ENCODE measurements at regions not wholly inside any gene's neighbourhood (a gene's known extent, or its start where the extent isn't known, plus 50 kb on each side); places are given as distances from the start of the nearest gene placed in this dataset.

DNA sequence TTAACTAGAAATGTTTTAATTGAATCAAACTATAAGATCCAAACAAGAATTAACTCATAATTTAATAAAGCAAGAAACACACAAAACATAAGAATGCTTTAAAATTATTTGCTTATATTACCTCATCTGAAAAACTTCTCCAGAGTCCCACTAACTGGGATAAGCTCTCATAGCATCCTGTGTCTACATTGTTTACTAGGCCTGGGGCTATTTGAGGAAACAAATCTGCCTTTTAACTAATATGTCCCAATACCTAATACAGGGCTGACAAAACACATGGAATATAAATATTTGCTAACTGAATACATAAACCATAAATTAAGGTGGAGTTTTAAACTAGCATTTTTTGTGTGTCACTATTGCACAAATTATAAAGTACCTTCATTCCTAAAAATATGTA lies 1399.8 kb upstream of the SLC10A2 start:
- in situ Hi-C loops (cut with HindIII; ENCODE audit: low sequenced_read_pairs) = no loop called here

DNA sequence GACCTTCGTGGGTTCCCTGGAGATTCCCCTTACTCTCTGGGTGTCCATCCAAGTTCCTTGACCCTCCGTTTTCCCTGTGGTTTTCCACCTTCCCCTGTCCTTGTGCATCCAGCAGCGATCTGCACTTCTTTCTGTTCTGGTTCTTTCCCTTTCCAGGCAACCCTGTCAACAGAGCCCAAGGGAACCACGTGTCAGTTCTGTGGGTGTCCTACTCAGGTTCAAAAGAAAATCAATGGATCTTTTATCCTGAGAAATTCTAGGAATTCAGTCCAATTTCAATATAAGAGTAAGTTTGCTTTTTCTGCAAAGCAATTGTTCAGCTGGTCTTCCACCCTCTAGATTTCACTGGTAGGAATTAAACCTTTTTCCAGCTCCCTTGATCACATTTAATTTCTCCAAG lies 1394.8 kb upstream of the SLC10A2 start:
- in situ Hi-C loops (cut with HindIII; ENCODE audit: low sequenced_read_pairs) = no loop called here

DNA sequence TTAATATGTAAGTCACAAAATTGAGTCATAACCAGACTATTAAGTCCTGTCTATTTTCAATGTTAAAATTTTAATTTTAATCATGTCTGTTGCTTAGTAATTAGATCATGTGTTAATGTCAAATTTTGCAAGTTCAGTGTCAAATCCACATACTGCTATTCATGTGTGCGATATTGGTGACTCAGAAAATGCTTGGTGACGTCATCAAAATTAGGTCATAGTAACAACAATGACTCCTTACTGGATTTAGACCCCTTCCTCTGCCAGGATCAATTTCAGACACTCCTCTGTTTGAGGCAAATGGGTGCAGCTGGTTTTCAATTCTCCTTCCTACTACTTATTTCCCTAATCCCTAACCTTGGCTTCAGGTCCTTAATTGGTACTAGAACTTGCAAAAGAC lies 1394.3 kb upstream of the SLC10A2 start:
- in situ Hi-C loops (cut with HindIII; ENCODE audit: low sequenced_read_pairs) = no loop called here

DNA sequence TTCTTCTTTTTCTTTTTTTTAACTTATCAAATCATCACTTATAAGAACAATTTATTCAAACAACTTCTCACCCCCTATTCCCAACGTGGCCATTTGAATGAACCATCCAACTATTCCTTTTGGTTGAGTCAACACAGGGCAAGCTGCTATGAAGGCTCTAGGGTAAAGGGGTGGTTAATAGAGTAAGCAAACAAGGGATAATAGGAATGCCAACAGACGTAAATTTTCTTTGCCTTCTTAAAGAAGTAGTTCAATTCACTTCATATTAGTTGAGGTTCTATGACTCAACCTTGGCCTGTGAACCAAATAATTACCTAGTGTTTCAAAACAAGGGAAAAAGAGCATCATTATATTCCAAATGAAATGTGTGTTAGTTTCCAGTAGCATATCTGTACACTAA lies 1383.8 kb upstream of the SLC10A2 start:
- in situ Hi-C loops (cut with HindIII; ENCODE audit: low sequenced_read_pairs) = no loop called here

DNA sequence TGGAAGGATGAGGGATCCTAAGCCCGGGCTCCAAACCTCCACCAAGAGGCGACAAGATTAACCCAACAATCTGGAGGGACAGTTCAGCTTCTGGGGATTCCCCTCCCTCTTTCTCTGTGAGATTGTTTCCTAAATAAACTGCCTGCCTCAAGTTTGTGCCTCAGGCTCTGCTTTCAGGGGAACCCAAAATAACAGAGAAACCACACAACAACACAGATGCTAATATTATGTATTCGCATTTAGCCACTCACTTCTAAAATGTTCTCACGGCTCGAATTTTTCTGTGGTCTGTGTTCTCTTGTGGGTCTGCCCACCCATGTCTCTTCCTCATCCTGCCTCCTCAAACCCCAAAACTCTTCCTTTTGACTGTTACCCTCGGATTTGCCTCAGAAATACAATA lies 1381.1 kb upstream of the SLC10A2 start:
- in situ Hi-C loops (cut with HindIII; ENCODE audit: low sequenced_read_pairs) = no loop called here

DNA sequence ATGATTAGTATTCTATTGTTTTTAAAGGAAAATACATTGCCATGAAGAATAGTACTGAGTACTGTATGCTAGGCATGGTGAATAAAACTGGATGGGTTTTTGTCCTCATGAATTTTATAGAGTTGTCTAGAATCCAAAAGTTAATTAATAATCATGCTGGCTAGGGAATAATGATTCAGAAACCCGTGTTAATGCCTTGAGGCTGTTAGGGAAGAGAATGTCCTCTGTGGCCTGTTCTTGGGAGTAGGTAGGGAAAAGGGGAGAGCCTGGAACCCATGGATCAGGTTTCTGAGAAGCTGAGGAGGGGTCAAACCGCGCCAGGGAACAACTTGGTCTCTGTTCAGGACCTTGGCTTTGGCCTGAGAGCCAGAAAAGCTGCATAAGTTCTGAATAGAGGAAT lies 1376.3 kb upstream of the SLC10A2 start:
- in situ Hi-C loops (cut with HindIII; ENCODE audit: low sequenced_read_pairs) = no loop called here

DNA sequence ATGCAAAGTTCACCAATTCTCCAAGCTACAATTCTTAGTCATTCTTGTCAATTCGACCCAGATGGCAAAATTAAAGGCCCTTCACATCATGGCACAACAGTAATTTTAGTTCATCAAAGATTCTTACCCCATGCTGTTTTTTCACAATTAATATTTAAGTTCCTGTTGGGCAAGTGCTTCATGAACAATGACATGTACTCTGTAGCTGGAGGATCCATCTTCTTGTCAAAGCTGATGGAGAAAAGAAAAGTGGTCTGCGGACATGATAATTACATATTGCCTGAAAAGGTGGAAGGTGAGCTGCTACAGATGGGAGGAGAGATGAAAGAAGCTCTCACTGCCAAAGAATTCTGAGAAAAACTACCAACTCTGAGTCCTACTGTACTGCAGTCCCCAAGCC lies 1370.3 kb upstream of the SLC10A2 start:
- in situ Hi-C loops (cut with HindIII; ENCODE audit: low sequenced_read_pairs) = no loop called here

DNA sequence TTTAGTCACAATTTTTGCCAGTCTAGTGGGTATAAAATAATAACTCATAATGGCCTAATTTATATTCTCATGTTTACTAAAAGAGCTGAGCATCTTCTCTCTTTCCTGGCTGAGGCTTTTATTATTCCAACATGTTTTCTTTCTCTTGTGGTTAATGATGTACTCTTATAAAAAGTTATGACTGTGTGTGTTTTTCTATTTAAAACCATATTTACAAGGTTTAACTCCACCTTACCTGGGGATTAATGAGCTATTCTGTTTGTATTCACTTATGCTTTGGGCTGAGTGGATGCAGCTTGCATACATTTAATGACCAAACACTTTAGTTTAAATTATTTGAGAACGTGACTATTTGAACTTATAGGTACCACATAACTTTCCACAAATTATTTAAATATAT lies 1365.7 kb upstream of the SLC10A2 start:
- in situ Hi-C loops (cut with HindIII; ENCODE audit: low sequenced_read_pairs) = no loop called here

DNA sequence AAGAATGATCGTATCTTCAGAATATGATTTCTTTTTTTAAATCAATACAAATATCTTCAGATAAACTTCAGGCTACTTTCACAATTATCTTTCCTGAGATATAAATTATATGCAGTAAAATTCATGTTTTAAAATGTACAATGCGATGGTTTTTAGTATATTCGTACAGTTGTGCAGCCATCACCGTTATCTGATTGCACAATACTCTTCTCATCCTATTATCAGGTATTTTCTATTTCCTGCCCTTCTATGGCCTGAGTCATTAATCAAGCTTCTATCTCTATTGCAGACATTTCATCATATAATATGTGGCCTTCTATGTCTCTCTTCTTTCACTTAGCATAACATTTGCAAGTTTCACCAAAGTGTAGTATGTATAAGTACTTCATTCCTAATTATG lies 1360.2 kb upstream of the SLC10A2 start:
- in situ Hi-C loops (cut with HindIII; ENCODE audit: low sequenced_read_pairs) = no loop called here

DNA sequence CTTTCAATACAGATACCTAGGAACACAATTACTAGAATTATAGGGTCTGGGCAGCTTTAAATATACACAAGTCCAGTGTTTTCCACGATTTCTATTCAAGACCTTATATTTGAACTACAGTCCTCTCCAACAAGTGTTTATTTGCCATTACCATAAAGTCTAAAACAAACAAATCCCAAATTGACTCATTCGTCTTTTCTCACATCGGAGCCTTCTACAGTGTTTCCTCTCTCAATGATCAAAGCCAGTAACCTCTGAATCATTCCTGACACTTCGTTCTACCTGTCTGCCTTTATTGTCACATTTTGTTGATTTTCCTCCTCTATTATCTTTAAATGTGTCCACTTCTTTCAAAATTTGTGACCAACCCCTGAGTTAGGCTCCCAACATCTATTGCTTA lies 1356.5 kb upstream of the SLC10A2 start:
- in situ Hi-C loops (cut with HindIII; ENCODE audit: low sequenced_read_pairs) = no loop called here

DNA sequence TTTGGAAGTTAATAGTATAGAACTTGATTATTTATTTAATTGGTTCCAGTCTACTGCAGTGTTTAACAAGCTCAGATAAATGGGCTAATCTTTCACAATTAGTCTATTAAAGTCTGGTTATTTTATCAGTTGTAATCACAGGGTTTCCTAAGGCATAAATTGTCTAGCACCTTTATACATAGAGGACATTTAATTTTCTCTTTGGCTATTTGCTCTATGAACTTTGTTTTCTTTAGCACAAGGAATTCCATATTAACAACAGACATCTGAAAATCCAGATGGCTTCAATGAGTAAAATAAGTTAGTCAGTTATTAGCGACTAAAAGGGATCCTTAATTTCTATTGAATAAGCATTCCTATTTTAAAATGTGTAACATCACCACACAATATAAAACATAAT lies 1350.8 kb upstream of the SLC10A2 start:
- in situ Hi-C loops (cut with HindIII; ENCODE audit: low sequenced_read_pairs) = no loop called here

DNA sequence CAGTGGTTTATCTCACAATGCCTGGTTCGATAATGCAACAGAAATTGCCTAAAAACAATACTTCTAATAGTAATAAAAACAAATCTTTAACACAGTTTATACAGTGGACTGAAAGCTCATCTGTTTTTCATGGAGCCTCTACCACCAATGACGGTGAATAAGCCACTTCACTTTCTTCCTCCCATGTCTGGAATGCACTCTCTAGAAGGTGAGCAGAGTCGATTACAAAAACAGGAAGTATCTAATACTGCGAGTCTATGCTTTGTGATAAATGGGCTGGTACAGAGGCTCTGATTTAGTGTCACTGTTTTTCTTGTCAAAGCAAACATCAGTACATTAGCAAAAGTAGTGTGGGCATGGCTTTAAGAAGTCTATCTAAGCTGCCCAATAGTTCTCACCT lies 1348.6 kb upstream of the SLC10A2 start:
- in situ Hi-C loops (cut with HindIII; ENCODE audit: low sequenced_read_pairs) = no loop called here

DNA sequence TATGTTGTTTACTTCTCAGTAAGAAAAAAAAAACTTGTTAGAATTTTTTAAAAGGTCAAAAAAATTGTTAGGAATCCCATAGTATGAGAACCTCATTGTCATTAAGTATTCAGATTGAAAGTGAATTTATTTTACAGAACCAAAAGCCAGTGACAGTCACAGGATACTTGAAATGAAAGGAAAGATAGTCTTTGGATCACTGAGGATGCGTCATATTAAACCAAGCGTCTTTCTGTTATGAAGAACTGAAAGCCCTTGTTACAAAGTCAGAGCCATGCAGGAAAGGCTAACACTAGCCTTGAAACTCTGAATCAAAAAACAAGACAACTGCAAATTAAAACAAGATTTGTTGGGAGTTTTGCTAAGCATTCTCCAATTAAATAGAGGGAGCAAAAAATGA lies 1348.0 kb upstream of the SLC10A2 start:
- in situ Hi-C loops (cut with HindIII; ENCODE audit: low sequenced_read_pairs) = no loop called here

DNA sequence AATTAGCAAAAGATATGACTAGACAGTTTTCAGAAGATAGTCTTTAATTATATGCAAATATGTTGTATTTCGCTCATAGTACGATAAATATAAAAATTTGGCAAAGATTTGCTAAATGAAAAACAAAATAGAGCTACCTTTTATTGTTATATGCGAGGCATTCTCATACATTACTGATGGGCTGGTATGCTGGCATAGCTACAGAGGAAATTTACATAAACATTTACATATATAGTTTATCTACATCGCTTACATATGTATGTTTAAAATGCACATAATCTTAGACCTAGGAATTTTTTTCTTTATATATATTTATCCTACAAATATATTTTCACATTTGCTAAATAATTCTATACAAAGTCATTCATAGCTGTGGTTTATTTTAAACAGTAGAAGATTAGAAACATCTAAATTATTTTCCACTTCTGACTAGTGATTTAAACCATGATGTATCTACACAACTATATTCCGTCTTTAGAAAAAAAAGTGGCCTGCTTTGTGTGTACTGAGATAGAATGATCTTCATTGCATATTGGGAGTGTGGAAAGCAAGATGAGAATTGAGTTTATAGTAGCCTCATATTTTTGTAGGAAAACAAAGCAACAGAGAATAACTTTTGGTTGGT lies 1345.0 kb upstream of the SLC10A2 start:
- in situ Hi-C loops (cut with HindIII; ENCODE audit: low sequenced_read_pairs) = no loop called here

DNA sequence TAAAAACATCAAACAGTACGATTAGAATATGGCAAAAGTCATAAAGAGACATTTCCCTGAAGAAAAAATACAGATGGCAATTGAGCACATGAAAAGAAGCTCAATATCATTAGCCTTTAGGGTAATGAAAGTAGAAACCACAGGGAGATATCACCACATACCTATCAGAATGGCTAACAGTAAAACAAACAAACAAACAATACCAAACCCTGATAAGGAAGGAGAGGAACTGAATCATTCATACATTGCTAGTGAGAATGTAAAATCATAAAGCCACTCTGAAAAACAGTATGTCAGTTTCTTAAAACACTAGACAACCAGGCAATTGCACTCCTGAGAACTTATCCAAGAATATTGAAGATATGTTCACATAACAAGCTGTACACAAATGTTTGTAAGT lies 1342.5 kb upstream of the SLC10A2 start:
- in situ Hi-C loops (cut with HindIII; ENCODE audit: low sequenced_read_pairs) = no loop called here

DNA sequence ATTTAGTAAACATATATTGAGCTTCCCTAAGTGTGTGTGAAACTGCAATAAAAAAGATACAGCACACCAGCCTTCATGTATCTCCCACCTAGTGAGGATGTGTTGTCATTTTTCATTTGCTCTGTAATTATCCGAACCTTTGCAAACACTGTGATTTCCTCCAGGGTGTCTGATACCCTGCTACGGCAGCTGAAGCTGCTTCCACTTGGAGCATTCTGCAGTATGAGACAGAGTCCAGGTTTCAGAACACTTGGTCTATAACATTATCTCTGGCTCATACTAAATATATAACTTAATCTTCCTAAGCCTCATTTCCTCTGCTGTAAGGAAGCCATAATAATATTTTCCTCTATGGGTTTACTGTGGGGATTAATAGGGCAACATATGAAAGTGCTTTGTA lies 1338.1 kb upstream of the SLC10A2 start:
- in situ Hi-C loops (cut with HindIII; ENCODE audit: low sequenced_read_pairs) = no loop called here

DNA sequence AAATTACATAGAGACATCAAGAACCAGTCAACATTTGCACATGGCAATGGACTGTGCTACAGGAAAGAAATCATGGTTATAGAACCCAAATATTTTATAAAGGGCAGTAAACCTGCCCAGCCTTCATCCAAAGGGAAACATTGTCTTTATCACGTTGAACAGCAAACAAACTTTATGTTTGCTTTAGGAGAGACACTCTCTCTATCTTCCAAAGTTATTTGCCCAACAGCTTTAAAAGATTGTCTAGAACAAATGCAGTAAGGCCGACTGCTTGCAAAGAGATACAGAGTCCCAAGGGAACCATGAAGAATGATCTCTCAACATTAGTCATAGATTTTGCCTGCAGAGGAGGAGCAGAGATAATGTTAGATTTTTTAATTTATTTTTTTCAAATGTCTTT lies 1323.5 kb upstream of the SLC10A2 start:
- in situ Hi-C loops (cut with HindIII; ENCODE audit: low sequenced_read_pairs) = no loop called here

DNA sequence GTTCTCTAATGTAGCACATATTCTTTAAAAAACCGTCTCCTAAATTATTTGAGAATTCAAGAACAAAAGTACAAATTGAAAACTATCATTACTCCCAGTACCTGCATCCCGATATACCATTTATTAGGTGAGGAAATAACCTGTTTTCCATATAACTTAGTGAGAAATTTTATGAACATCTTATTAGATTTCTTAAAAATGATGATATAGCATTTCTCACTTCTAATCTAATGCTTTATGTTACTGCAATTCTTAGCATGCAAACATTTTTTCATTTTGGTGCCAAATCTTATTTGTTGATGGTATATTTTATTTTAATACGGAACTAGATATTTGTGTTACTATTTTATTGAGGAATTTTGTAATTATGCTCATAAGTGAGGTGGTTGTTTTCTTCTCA lies 1321.3 kb upstream of the SLC10A2 start:
- in situ Hi-C loops (cut with HindIII; ENCODE audit: low sequenced_read_pairs) = no loop called here

DNA sequence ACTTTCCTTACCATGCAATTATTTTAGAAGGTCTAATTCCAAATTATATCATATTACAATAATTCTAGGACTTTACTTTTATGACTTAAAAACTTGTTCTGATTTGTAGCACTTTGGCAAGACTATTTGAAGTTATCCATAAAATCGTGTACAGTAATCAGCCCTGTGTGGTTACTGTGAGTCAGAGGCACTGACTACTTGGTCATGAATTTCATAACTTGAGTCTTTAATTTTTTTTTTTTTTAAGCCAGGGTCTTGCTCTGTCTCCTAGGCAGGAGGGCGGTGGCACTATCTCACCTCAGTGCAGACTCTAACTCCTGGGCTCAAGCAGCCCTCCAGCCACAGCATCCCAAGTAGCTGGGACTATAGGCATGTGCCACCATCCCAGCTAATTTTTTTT lies 1319.2 kb upstream of the SLC10A2 start:
- in situ Hi-C loops (cut with HindIII; ENCODE audit: low sequenced_read_pairs) = no loop called here

DNA sequence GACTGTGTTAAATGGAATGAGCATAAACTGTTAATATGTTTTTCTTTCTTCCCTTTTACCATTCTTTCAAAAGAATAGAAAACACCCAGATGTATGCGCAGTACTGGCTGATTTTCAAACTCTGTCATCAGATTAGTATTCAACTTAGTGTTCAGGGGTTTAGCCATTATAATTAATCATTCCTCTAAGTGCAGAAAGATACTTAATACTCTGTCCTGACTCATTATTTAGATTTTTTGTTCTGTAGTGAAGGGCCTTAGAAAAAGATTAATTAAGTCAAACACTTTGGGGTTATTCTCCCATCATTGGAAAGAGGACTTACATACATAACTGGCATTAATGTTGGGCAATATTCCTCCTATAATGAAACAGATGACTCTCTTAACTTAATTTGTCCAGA lies 1316.7 kb upstream of the SLC10A2 start:
- in situ Hi-C loops (cut with HindIII; ENCODE audit: low sequenced_read_pairs) = no loop called here

DNA sequence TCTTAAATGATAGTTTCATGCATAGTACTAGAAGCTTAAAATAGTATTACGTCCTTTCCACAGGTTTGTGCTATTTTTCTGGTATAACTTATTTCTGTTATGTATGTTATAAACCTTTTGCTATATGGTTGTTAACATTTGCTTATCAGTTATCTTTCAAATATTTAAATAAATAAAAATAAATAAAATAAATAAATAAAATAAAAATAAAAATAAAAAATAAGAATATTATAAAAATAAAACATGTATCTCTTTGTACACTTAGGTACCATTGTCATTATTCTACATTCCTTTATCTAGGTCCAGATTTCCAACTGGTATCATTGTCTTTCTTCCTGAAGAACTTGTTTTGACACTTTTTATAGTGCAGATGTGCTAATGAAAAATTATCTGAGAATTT lies 1310.4 kb upstream of the SLC10A2 start:
- in situ Hi-C loops (cut with HindIII; ENCODE audit: low sequenced_read_pairs) = no loop called here

DNA sequence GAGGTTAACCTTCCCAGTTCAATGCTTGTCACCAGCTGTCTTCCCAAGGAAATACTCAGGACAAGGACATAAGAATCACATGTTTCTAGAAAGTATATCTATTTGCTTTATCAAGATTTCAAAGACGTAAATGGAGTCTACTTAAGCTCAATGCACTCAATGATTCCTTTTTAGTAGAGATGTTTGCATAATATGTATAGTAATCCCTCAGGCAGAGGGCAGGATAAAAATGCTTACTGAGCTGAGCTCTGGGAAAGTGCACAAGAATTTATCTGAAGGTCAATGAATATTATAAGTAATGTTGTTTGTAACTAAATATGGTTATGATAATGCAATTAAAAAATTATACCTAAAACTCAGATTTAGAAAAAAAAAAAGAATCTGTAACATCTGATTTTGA lies 1309.4 kb upstream of the SLC10A2 start:
- in situ Hi-C loops (cut with HindIII; ENCODE audit: low sequenced_read_pairs) = no loop called here

DNA sequence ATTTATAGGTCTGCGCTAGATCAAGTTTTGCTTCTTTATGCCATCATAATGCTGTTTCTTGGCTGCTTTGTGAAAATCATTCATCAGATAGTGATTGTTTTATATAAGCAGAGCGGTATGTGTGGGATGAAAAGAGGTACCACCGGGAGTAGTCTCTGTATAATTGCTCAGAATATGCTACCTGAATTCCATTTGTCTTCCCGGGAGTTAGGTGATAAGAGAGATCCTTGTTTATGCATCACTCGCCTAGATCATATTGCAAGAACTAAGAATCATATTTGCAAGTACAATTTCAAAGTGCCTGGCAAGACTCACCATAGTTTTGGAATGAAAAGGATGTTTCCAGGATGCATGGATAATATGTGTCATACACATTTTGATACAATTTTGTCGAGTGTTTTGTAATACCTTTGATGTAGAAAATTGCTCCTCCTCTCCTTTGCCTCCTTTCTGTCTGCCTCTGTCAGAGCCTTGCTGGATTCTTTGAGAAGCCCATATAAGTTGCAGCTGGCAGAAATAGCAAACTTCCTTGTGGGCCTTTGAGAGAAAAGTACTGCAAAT lies 1306.0 kb upstream of the SLC10A2 start:
- in situ Hi-C loops (cut with HindIII; ENCODE audit: low sequenced_read_pairs) = no loop called here
